Transverse colon (tissue), 3 donors: ENCODE measurements at regions not wholly inside any gene's neighbourhood (a gene's known extent, or its start where the extent isn't known, plus 50 kb on each side); places are given as distances from the start of the nearest gene placed in this dataset.

ENCODE experiments used
- CTCF ChIP-seq, 5 experiments: fragments of 200-600 bp in 3 of 5; fragments of 450-650 bp in 2 of 5; sonication (generic) in 3 of 5; IDR thresholded peaks; 1 replicate in 2 of 5; 2 replicates in 3 of 5; pipeline ENCODE4 v1.5.1; 2016 to 2017; ENCODE audit warnings: antibody characterized with exemption in 5 of 5, inconsistent platforms in 3 of 5, mild to moderate bottlenecking in 2 of 5, moderate library complexity in 1 of 5
- EP300 ChIP-seq: sonication (generic); formaldehyde crosslinking; IDR thresholded peaks from one replicate; pipeline ENCODE4 v1.6.1; 2017; ENCODE audit warnings: antibody characterized with exemption, low read depth

GRCh38 chr6:9095137-9095536 is 659.8 kb upstream of the SLC35B3 start:
- TF ChIP-seq EP300 (no peak), CTCF (IDR thresholded peaks at IDR 0.05) (no peak)
